ENCODE measurements at regions not wholly inside any gene's neighbourhood (a gene's known extent, or its start where the extent isn't known, plus 50 kb on each side); places are given as distances from the start of the nearest gene placed in this dataset.

DNA sequence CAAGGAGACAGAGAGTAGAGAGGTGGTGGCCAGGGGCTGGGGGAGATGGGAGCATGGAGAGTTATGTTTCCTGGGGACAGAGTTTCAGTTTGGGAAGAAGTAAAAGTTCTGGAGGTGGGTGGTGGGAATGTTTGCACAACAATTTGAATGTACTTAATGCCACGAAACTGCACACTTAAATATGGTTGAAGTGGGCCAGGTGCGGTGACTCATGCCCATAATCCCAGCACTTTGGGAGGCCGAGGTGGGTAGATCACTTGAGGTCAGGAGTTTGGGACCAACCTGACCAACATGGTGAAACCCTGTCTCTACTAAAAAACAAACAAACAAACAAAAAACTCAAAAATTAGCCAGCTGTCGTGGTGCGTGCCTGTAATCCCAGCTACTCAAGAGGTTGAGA, 137.2 kb downstream of the PFKFB3 start:
- Histone ChIP-seq H3K27me3 (ENCODE audit: control insufficient read depth, insufficient read depth, low read length) (no peaks in the 10 kb centered on the region), H3K27ac (ENCODE audit: low read depth in 2 of 2, low read length in 2 of 2) (no peak overlapping the region), H3K36me3 (ENCODE audit: control insufficient read depth in 2 of 3, insufficient read depth in 3 of 3, low read length in 3 of 3) (no peaks in the 10 kb centered on the region), H3K9me3 (ENCODE audit: control insufficient read depth in 2 of 3, insufficient read depth in 1 of 3, low read length in 3 of 3) (no peaks in the 10 kb centered on the region), H3K9ac (ENCODE audit: low read length in 3 of 3) (no peak overlapping the region), H3K4me3 (ENCODE audit: low read length in 3 of 3) (no peak overlapping the region), H3K4me1 (ENCODE audit: control insufficient read depth in 2 of 3, insufficient read depth in 2 of 3, low read depth in 1 of 3, low read length in 3 of 3) (no peaks in the 10 kb centered on the region)
- DNase-seq (no peak), FAIRE-seq (no peak)
- intact Hi-C loops (cut with DNase I), result no loop called here
- TF ChIP-seq, protein P1, sequence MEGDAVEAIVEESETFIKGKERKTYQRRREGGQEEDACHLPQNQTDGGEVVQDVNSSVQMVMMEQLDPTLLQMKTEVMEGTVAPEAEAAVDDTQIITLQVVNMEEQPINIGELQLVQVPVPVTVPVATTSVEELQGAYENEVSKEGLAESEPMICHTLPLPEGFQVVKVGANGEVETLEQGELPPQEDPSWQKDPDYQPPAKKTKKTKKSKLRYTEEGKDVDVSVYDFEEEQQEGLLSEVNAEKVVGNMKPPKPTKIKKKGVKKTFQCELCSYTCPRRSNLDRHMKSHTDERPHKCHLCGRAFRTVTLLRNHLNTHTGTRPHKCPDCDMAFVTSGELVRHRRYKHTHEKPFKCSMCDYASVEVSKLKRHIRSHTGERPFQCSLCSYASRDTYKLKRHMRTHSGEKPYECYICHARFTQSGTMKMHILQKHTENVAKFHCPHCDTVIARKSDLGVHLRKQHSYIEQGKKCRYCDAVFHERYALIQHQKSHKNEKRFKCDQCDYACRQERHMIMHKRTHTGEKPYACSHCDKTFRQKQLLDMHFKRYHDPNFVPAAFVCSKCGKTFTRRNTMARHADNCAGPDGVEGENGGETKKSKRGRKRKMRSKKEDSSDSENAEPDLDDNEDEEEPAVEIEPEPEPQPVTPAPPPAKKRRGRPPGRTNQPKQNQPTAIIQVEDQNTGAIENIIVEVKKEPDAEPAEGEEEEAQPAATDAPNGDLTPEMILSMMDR (IDR thresholded peaks at IDR 0.05; ENCODE audit: borderline replicate concordance, extremely low read depth, insufficient read depth), result no peak

DNA sequence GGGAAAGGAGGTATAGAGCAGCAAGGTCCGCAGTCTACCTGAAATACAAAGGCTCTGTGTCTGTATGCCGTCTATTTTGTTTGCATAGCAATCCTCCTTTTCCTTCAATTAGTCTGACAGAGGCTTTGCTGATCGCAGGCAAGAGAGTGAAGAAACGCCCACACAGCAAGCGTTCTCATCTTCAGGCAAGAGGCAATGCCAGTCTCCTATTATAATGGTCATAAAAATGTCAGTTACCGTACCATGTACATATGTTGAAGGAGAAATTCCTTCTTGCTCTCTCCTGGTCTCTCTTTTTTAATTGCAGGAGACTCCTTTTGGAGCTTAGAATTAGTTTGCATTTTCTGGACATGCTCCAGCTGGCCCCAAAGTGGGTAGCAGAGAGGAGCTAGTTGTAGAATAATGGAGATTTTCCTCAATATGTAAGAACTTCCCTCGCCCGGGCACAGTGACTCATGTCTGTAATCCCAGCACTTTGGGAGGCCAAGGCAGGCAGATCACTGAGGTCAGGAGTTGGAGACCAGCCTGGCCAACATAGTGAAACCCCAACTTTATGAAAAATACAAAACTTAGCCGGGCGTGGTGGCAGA, 139.5 kb downstream of the PFKFB3 start:
- Histone ChIP-seq H3K4me3 (ENCODE audit: low read length in 3 of 3) (no peak overlapping the region), H3K27me3 (ENCODE audit: control insufficient read depth, insufficient read depth, low read length) (no peaks in the 10 kb centered on the region), H3K27ac (ENCODE audit: low read depth in 2 of 2, low read length in 2 of 2) (no peak overlapping the region), H3K9me3 (ENCODE audit: control insufficient read depth in 2 of 3, insufficient read depth in 1 of 3, low read length in 3 of 3) (no peaks in the 10 kb centered on the region), H3K36me3 (ENCODE audit: control insufficient read depth in 2 of 3, insufficient read depth in 3 of 3, low read length in 3 of 3) (no peaks in the 10 kb centered on the region), H3K9ac (ENCODE audit: low read length in 3 of 3) (no peak overlapping the region), H3K4me1 (ENCODE audit: control insufficient read depth in 2 of 3, insufficient read depth in 2 of 3, low read depth in 1 of 3, low read length in 3 of 3) (no peaks in the 10 kb centered on the region)
- TF ChIP-seq, protein P1 (IDR thresholded peaks at IDR 0.05; ENCODE audit: borderline replicate concordance, extremely low read depth, insufficient read depth), result no peak
- intact Hi-C loops (cut with DNase I), result no loop called here
- DNase-seq (peak in 2 of 5 donors; percentile 25 to 29), FAIRE-seq (no peak)

DNA sequence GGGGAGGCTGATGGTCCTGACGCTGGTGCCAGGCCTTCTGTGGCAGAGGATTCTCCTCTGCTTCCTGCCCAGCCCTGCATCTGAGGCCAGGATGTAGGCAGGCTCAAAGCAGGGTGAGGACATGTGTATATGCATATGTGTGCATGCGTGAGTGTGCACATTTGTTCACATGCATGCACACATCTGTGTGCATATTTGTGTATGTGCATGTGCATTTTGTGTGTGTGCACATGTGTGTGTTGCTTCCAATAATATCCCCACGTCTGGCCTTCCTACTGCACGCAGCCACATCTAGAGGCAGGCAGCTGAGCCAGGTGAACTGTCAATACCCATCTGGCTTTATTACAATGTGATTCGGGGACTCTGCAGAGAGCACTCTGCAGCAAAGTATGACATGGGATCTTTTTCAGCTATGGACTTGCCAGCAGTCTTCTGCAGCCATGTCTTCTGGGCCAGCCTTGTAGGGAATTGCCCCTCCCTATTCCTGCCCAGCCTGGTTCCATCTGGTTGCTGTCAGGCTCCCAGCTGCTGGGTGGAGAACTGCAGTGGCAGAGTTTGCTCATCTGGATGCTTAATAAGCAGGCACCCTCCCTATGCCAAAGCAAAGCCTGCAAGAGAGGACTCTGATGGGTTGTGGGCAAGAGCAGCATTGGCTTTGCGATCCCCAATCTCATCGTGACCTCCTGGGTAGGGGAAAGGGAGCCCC, 140.7 kb downstream of the PFKFB3 start:
- Histone ChIP-seq H3K36me3 (ENCODE audit: control insufficient read depth in 2 of 3, insufficient read depth in 3 of 3, low read length in 3 of 3) (no peaks in the 10 kb centered on the region), H3K4me3 (ENCODE audit: low read length in 3 of 3) (no peak overlapping the region), H3K4me1 (ENCODE audit: control insufficient read depth in 2 of 3, insufficient read depth in 2 of 3, low read depth in 1 of 3, low read length in 3 of 3) (peaks cover 0 to 6% (median 0%) of the 10 kb centered on the region in 3 donors), H3K27me3 (ENCODE audit: control insufficient read depth, insufficient read depth, low read length) (no peaks in the 10 kb centered on the region), H3K9ac (ENCODE audit: low read length in 3 of 3) (no peak overlapping the region), H3K27ac (ENCODE audit: low read depth in 2 of 2, low read length in 2 of 2) (no peak overlapping the region), H3K9me3 (ENCODE audit: control insufficient read depth in 2 of 3, insufficient read depth in 1 of 3, low read length in 3 of 3) (no peaks in the 10 kb centered on the region)
- intact Hi-C loops (cut with DNase I), result no loop called here
- FAIRE-seq (no peak), DNase-seq (peak in 1 of 5 donors; percentile 20)
- TF ChIP-seq, protein P1 (IDR thresholded peaks at IDR 0.05; ENCODE audit: borderline replicate concordance, extremely low read depth, insufficient read depth), result no peak

All from kidney (tissue), 13 donors.